B cell (primary cell): ENCODE measurements at regions not wholly inside any gene's neighbourhood (a gene's known extent, or its start where the extent isn't known, plus 50 kb on each side); places are given as distances from the start of the nearest gene placed in this dataset.

Source experiments
- ATAC-seq: fragments of 200-7000 bp; cut with Tn5 transposase; one replicate; pipeline ENCODE4 v1.10.0; 2021; ENCODE audit warnings: low read depth, mild to moderate bottlenecking, moderate number of reproducible peaks, moderate library complexity
- CTCF ChIA-PET: fragments of 350-600 bp; sonication (Branson Sonifier 250); formaldehyde crosslinking; loops from one replicate; lab custom pipeline; 2021; ENCODE audit warnings: antibody characterized with exemption, inconsistent platforms; lab: Charles Lee
- POLR2A ChIA-PET: fragments of 350-600 bp; sonication (Branson Sonifier 250); formaldehyde crosslinking; loops from one replicate; lab custom pipeline; 2021; ENCODE audit warnings: antibody characterized with exemption; lab: Charles Lee
- DNase-seq: peaks from one replicate; pipeline ENCODE4 v3.0.0; 2013
- H2AFZ ChIP-seq: 2 replicates; pipeline ENCODE4 v1.6.1; 2012; ENCODE audit warnings: mild to moderate bottlenecking, low read depth, low read length; ENCODE audit not compliant: insufficient read depth, poor library complexity, severe bottlenecking
- H3K27ac ChIP-seq, 2 donors: 1 replicate in 1 of 2; 2 replicates in 1 of 2; pipeline ENCODE4 v1.5.1; 2012 to 2013; ENCODE audit warnings: low read length in 2 of 2, mild to moderate bottlenecking in 2 of 2, moderate library complexity in 1 of 2
- H3K27me3 ChIP-seq, 4 experiments: fragments of 200-600 bp in 1 of 4; sonication (generic) in 1 of 4; replicated peaks in 1 of 4; 1 replicate in 2 of 4; 2 replicates in 2 of 4; pipeline versions ENCODE4 v1.6.1 to v1.7.0; 2013 to 2016; ENCODE audit warnings: low read length in 3 of 4, mild to moderate bottlenecking in 2 of 4, mixed read lengths in 1 of 4, moderate library complexity in 1 of 4; ENCODE audit not compliant: insufficient read depth in 4 of 4, control insufficient read depth in 3 of 4; ENCODE audit errors: control extremely low read depth in 1 of 4
- H3K36me3 ChIP-seq, 2 experiments: replicated peaks in 1 of 2; 1 replicate in 1 of 2; 2 replicates in 1 of 2; pipeline versions ENCODE4 v1.6.1 to v1.7.1; 2013; ENCODE audit warnings: low read length in 1 of 2; ENCODE audit not compliant: insufficient read depth in 2 of 2, control insufficient read depth in 1 of 2; ENCODE audit errors: control extremely low read depth in 1 of 2, extremely low read depth in 1 of 2
- H3K4me1 ChIP-seq, 2 donors: fragments of 200-600 bp in 1 of 2; sonication (generic) in 1 of 2; 1 replicate in 1 of 2; 2 replicates in 1 of 2; pipeline versions ENCODE4 v1.5.1 to v1.6.1; 2013 to 2017; ENCODE audit warnings: low read length in 2 of 2; ENCODE audit not compliant: control insufficient read depth in 2 of 2, insufficient read depth in 2 of 2
- H3K4me2 ChIP-seq: replicated peaks from 2 replicates; pipeline ENCODE3; 2012; ENCODE audit warnings: mild to moderate bottlenecking, low read depth, low read length; ENCODE audit not compliant: poor library complexity, severe bottlenecking
- H3K4me3 ChIP-seq, 5 experiments: fragments of 200-600 bp in 1 of 5; sonication (generic) in 1 of 5; 1 replicate in 3 of 5; 2 replicates in 2 of 5; pipeline versions ENCODE4 v1.5.1 to v1.7.0; 2011 to 2016; ENCODE audit warnings: low read length in 4 of 5, mild to moderate bottlenecking in 4 of 5, low read depth in 2 of 5, control low read depth in 1 of 5, moderate library complexity in 1 of 5; ENCODE audit not compliant: insufficient read depth in 1 of 5; ENCODE audit errors: control extremely low read depth in 1 of 5, extremely low read depth in 1 of 5
- H3K79me2 ChIP-seq: fragments of 200-600 bp; sonication (generic); one replicate; pipeline ENCODE4 v1.6.0; 2016; ENCODE audit warnings: low read length; ENCODE audit not compliant: control insufficient read depth, insufficient read depth
- H3K9ac ChIP-seq: fragments of 200-600 bp; sonication (generic); 2 replicates; pipeline ENCODE4 v1.6.1; 2017; ENCODE audit warnings: mild to moderate bottlenecking, low read length, moderate library complexity
- H3K9me3 ChIP-seq, 3 donors: one replicate each; pipeline versions ENCODE4 v1.6.1 to v1.7.1; 2013; ENCODE audit warnings: low read length in 2 of 3; ENCODE audit not compliant: control insufficient read depth in 2 of 3, insufficient read depth in 1 of 3; ENCODE audit errors: control extremely low read depth in 1 of 3
- H4K20me1 ChIP-seq: 2 replicates; pipeline ENCODE4 v1.6.0; 2012; ENCODE audit warnings: mild to moderate bottlenecking, low read length; ENCODE audit not compliant: insufficient read depth, control insufficient read depth, poor library complexity, severe bottlenecking
- H3K27ac Mint-ChIP-seq: one replicate; pipeline ENCODE4 v1.8.0; 2021; ENCODE audit warnings: mixed read lengths
- H3K27me3 Mint-ChIP-seq: one replicate; pipeline ENCODE4 v1.8.0; 2021; ENCODE audit warnings: mixed read lengths
- H3K4me1 Mint-ChIP-seq: one replicate; pipeline ENCODE4 v1.8.0; 2021; ENCODE audit warnings: mixed read lengths
- H3K4me3 Mint-ChIP-seq: one replicate; pipeline ENCODE4 v1.8.0; 2021; ENCODE audit warnings: mixed read lengths
- H3K9me3 Mint-ChIP-seq: one replicate; pipeline ENCODE4 v1.8.0; 2022; ENCODE audit warnings: mixed read lengths; ENCODE audit not compliant: insufficient read depth
- EZH2 ChIP-seq: IDR thresholded peaks from 2 replicates; pipeline ENCODE4 v1.6.1; 2012; ENCODE audit warnings: borderline replicate concordance, low read depth, mild to moderate bottlenecking, moderate library complexity, low read length; ENCODE audit not compliant: insufficient read depth, poor library complexity, severe bottlenecking
- WGBS: methylation state at CpG from one replicate; pipeline ENCODE4 v1.1.5; 2013; ENCODE audit warnings: missing lambda C conversion rate; ENCODE audit not compliant: insufficient coverage; 5-methylcytosine and 5-hydroxymethylcytosine counted together
- intact Hi-C: fragments of 100-400 bp; cut with micrococcal nuclease; formaldehyde crosslinking; loops from one replicate; pipeline ENCODE4 v1.10.0; 2022
- TF ChIP-seq, protein P1 (sequence below): fragments of 200-600 bp; IDR thresholded peaks from one replicate; pipeline ENCODE4 v1.8.0; 2022; ENCODE audit warnings: antibody characterized with exemption, mild to moderate bottlenecking

DNA sequence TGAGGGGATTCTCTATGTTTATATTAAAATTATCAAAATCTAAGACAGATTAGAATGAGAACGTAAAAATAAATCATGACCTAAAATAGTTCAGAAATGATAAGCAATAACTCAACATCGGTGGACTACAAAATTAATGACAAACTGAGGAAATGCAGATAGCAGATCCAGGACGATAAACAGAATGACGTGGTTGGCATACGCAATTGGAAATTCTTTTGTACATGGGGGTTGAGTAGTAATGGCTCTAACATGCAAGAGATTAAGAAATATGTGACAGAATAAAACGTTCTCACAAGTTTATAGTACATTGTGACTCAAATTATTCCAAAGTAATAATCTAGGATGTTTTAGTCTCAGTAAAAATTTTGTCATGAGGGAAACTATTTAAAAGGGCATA lies 575.2 kb upstream of the BRINP3 start:
- ATAC-seq (no peak), DNase-seq (no peak)
- no peak overlapping the region for H2AFZ ChIP-seq
- H3K27me3 ChIP-seq: no peaks in the 10 kb centered on the region
- 86% methylated on average over 2 of the region's 6 CpGs for WGBS
- no peak overlapping the region for H3K4me3 ChIP-seq
- ChIA-PET CTCF (no interaction called here), POLR2A (no interaction called here)
- H4K20me1 ChIP-seq: no peaks in the 10 kb centered on the region
- H3K9ac ChIP-seq: no peak overlapping the region
- H3K27ac ChIP-seq: no peak overlapping the region
- Mint-ChIP-seq H3K9me3 (no peaks in the 10 kb centered on the region), H3K27ac (no peak overlapping the region), H3K4me3 (no peak overlapping the region), H3K4me1 (no peaks in the 10 kb centered on the region), H3K27me3 (no peaks in the 10 kb centered on the region)
- H3K4me1 ChIP-seq: no peaks in the 10 kb centered on the region
- intact Hi-C loops: no loop called here
- H3K9me3 ChIP-seq: no peaks in the 10 kb centered on the region
- H3K4me2 ChIP-seq: no peak overlapping the region
- TF ChIP-seq EZH2: no peak
- TF ChIP-seq, protein P1, sequence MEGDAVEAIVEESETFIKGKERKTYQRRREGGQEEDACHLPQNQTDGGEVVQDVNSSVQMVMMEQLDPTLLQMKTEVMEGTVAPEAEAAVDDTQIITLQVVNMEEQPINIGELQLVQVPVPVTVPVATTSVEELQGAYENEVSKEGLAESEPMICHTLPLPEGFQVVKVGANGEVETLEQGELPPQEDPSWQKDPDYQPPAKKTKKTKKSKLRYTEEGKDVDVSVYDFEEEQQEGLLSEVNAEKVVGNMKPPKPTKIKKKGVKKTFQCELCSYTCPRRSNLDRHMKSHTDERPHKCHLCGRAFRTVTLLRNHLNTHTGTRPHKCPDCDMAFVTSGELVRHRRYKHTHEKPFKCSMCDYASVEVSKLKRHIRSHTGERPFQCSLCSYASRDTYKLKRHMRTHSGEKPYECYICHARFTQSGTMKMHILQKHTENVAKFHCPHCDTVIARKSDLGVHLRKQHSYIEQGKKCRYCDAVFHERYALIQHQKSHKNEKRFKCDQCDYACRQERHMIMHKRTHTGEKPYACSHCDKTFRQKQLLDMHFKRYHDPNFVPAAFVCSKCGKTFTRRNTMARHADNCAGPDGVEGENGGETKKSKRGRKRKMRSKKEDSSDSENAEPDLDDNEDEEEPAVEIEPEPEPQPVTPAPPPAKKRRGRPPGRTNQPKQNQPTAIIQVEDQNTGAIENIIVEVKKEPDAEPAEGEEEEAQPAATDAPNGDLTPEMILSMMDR: no peak
- no peaks in the 10 kb centered on the region for H3K79me2 ChIP-seq
- H3K36me3 ChIP-seq: no peaks in the 10 kb centered on the region

DNA sequence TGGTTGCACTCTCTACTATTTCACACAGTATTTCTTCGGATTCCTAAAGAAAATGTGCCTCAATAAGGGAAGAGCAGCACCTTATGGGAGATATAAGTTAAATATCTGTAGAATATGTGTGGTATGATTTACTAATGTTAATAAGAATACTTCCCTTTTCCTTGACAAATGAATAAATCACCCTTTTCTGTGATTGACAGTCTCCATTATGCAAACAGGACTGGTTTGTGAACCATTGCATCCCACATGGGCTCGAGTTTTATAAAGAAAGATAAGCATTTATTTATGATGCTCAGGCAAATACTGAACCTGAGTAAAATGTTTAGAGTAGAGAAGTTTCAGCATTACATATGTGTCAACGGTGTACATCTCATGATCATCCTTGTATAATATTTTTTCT lies 587.7 kb upstream of the BRINP3 start:
- Histone ChIP-seq H3K27ac (no peak overlapping the region), H3K9ac (no peak overlapping the region), H3K4me3 (no peak overlapping the region), H4K20me1 (no peaks in the 10 kb centered on the region), H3K36me3 (no peaks in the 10 kb centered on the region), H3K9me3 (no peaks in the 10 kb centered on the region), H3K27me3 (no peaks in the 10 kb centered on the region), H3K79me2 (no peaks in the 10 kb centered on the region), H3K4me2 (no peak overlapping the region), H2AFZ (no peak overlapping the region), H3K4me1 (no peaks in the 10 kb centered on the region)
- no peaks in the 10 kb centered on the region for H3K27me3 Mint-ChIP-seq
- intact Hi-C loops: no loop called here
- no peak for DNase-seq
- H3K4me1 Mint-ChIP-seq: no peaks in the 10 kb centered on the region
- H3K27ac Mint-ChIP-seq: no peak overlapping the region
- H3K9me3 Mint-ChIP-seq: no peaks in the 10 kb centered on the region
- WGBS: no CpG with 5 or more reads among the region's 3 CpGs
- ATAC-seq: no peak
- CTCF ChIA-PET: no interaction called here
- no peak overlapping the region for H3K4me3 Mint-ChIP-seq
- POLR2A ChIA-PET: no interaction called here
- TF ChIP-seq EZH2: no peak
- TF ChIP-seq, protein P1: no peak
